ENCODE measurements at regions not wholly inside any gene's neighbourhood (a gene's known extent, or its start where the extent isn't known, plus 50 kb on each side); places are given as distances from the start of the nearest gene placed in this dataset.

DNA sequence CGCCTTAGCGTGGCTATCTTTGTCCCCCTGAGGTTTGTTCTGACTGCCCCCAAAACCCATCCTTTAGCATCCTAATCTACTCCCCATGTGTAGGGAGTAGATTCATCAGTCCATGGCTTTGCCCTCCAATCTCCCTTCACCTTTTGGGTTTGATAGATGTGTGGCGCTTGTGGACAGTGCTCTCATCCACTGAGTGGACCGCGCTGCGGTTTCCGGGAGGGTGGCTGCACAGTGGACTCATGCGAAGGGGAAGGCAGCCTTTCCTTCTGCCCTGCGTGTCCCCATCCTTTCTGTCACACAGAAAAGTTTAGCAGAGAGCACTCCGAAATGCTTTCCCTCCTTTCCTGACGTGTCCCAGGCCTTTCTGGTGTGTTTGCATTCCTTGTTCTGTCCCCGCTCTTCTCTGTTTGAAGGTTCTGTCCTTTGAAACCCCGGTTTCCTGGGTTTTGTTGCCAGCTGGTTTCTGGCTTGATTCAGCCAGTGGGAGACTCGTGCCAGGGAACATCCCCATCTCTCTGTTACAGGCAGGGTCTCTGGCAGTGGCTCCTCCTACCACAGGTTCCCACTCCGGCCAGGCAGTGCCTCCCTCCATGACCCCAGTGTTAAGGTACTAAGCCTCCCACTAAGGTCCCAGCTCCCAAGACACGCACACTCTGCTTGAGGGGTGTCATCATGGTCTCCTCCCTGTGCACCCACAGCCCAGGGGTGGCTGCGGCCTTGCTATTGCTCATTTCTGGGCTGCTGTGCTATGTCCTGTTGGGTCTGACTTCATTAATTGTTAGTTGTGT, 547.7 kb upstream of the DPP6 start:
- TF ChIP-seq, protein P1, sequence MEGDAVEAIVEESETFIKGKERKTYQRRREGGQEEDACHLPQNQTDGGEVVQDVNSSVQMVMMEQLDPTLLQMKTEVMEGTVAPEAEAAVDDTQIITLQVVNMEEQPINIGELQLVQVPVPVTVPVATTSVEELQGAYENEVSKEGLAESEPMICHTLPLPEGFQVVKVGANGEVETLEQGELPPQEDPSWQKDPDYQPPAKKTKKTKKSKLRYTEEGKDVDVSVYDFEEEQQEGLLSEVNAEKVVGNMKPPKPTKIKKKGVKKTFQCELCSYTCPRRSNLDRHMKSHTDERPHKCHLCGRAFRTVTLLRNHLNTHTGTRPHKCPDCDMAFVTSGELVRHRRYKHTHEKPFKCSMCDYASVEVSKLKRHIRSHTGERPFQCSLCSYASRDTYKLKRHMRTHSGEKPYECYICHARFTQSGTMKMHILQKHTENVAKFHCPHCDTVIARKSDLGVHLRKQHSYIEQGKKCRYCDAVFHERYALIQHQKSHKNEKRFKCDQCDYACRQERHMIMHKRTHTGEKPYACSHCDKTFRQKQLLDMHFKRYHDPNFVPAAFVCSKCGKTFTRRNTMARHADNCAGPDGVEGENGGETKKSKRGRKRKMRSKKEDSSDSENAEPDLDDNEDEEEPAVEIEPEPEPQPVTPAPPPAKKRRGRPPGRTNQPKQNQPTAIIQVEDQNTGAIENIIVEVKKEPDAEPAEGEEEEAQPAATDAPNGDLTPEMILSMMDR (conservative IDR thresholded peaks at IDR 0.05): no peak
- no peak overlapping the region for H3K27ac Mint-ChIP-seq (ENCODE audit: unreplicated experiment)
- peaks cover 16% of the 10 kb centered on the region for H3K9me3 Mint-ChIP-seq
- no peak for DNase-seq (ENCODE audit: low read depth, low spot score)
- no peak overlapping the region for H3K4me3 Mint-ChIP-seq
- H3K36me3 Mint-ChIP-seq (ENCODE audit: low read depth): peaks cover 13% of the 10 kb centered on the region
- H3K4me1 Mint-ChIP-seq: no peaks in the 10 kb centered on the region
- no peaks in the 10 kb centered on the region for H3K27me3 Mint-ChIP-seq (ENCODE audit: low read depth)

DNA sequence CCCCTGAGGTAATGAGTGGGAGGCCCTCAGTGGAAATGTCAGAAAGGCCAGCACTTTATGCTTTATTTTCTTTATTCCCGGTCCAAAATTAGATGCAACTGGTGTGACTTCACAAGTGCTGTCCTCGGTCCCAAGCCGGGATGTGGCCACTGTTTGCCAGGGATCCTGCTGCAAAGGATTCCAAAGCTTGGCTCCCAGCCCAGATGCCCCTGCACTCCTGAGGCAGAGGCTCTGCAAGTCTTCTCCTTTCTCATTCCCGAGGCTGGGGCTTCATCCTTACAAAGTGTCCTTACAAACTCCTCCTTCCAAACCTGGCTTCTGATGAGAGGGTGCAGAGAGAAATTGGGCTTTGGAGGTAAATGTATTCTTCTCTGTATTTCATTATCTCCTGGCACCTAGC, 544.3 kb upstream of the DPP6 start:
- no peaks in the 10 kb centered on the region for H3K27me3 Mint-ChIP-seq (ENCODE audit: low read depth)
- no peak for DNase-seq (ENCODE audit: low read depth, low spot score)
- peaks cover 8% of the 10 kb centered on the region for H3K36me3 Mint-ChIP-seq (ENCODE audit: low read depth)
- H3K9me3 Mint-ChIP-seq: peaks cover 13% of the 10 kb centered on the region
- no peak overlapping the region for H3K27ac Mint-ChIP-seq (ENCODE audit: unreplicated experiment)
- no peaks in the 10 kb centered on the region for H3K4me1 Mint-ChIP-seq
- TF ChIP-seq, protein P1 (conservative IDR thresholded peaks at IDR 0.05): no peak
- H3K4me3 Mint-ChIP-seq: no peak overlapping the region

DNA sequence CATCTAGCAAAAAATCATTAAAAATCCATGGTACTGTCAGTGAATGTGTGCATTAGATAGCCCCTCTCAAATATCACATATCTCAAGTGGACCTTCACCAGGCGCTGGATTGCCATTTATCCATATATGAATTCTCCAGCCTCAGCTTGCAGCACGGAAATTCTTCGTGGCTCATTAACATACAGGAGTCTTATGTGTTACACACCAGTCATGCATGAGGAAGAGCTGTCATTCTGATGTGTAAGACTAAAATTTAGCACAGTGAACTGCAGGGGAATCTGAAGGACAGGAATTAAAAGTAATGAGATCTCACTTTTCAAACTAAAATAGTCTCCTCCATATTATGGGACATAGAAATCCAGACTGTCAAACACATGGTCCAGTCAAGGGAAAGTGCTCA, 542.4 kb upstream of the DPP6 start:
- TF ChIP-seq, protein P1 (conservative IDR thresholded peaks at IDR 0.05): no peak
- Mint-ChIP-seq H3K4me1 (no peaks in the 10 kb centered on the region), H3K4me3 (no peak overlapping the region), H3K27ac (ENCODE audit: unreplicated experiment) (no peak overlapping the region), H3K9me3 (peaks cover 16% of the 10 kb centered on the region), H3K27me3 (ENCODE audit: low read depth) (no peaks in the 10 kb centered on the region), H3K36me3 (ENCODE audit: low read depth) (peaks cover 10% of the 10 kb centered on the region)
- DNase-seq (ENCODE audit: low read depth, low spot score): no peak

DNA sequence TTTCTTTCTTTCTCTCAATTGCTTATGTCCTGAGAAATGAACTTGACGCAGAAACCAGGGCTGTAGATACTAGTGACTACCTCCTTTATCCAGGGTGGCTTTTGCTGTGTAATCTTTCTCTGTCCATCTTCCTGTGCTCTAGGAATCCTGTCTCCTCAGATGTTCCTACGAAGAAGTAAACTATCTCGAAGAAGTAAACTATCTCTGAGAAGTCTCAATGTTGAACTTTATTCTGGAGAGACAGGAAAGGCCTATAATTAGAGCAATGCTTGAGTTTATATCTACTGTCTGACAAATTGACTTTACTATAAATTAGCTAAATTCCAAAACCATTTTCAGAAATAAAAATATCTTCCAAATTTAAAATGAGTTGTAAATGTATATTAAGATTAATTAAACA, 541.5 kb upstream of the DPP6 start:
- TF ChIP-seq, protein P1 (conservative IDR thresholded peaks at IDR 0.05): no peak
- no peak overlapping the region for H3K4me3 Mint-ChIP-seq
- peaks cover 10% of the 10 kb centered on the region for H3K36me3 Mint-ChIP-seq (ENCODE audit: low read depth)
- H3K27me3 Mint-ChIP-seq (ENCODE audit: low read depth): no peaks in the 10 kb centered on the region
- H3K27ac Mint-ChIP-seq (ENCODE audit: unreplicated experiment): no peak overlapping the region
- peaks cover 19% of the 10 kb centered on the region for H3K9me3 Mint-ChIP-seq
- no peaks in the 10 kb centered on the region for H3K4me1 Mint-ChIP-seq
- DNase-seq (ENCODE audit: low read depth, low spot score): no peak

DNA sequence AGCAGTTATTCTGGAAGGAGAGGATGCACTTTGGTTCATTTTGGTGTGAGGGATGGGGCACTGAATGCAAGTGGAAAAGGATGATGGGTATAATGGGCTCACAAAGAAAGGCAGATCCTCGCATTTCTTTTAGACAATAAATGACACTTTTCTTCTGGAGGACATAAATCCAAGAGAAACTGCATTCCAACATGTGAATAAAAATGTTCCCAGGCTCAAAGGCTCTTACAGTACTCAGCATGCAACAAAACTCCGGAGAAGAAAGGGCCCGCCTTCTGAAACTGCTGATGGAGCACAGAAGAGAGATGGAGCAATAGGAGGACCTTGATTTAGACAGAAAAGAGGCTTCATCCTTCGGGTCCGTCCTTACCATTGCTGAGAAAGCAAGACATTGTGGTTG, 538.2 kb upstream of the DPP6 start:
- TF ChIP-seq, protein P1 (conservative IDR thresholded peaks at IDR 0.05): no peak
- H3K9me3 Mint-ChIP-seq: peaks cover 17% of the 10 kb centered on the region
- no peak overlapping the region for H3K4me3 Mint-ChIP-seq
- H3K36me3 Mint-ChIP-seq (ENCODE audit: low read depth): peaks cover 15% of the 10 kb centered on the region
- no peak overlapping the region for H3K27ac Mint-ChIP-seq (ENCODE audit: unreplicated experiment)
- no peaks in the 10 kb centered on the region for H3K27me3 Mint-ChIP-seq (ENCODE audit: low read depth)
- H3K4me1 Mint-ChIP-seq: no peaks in the 10 kb centered on the region
- DNase-seq (ENCODE audit: low read depth, low spot score): no peak
